OCI-LY3 (cell line): ENCODE measurements at regions not wholly inside any gene's neighbourhood (a gene's known extent, or its start where the extent isn't known, plus 50 kb on each side); places are given as distances from the start of the nearest gene placed in this dataset.

Experiments
- H2AFZ ChIP-seq: fragments of 200-600, 300-600 bp; shearing (Covaris generic); 2 replicates; pipeline ENCODE4 v1.6.0; 2014; ENCODE audit warnings: antibody characterized with exemption, low read depth, low read length
- H3K27ac ChIP-seq: fragments of 200-600, 300-600 bp; sonication (generic); 2 replicates; pipeline ENCODE4 v1.5.1; 2014; ENCODE audit warnings: mild to moderate bottlenecking, low read length, moderate library complexity, mixed read lengths
- H3K27me3 ChIP-seq: fragments of 200-600, 300-600 bp; sonication (generic); 2 replicates; pipeline ENCODE4 v1.6.1; 2014; ENCODE audit warnings: low read depth, low read length, mixed read lengths
- H3K36me3 ChIP-seq: fragments of 200-600, 300-600 bp; sonication (generic); replicated peaks from 2 replicates; pipeline ENCODE3; 2014; ENCODE audit warnings: low read depth, low read length, mixed read lengths
- H3K4me1 ChIP-seq: fragments of 300-600, 200-600 bp; sonication (generic); 2 replicates; pipeline ENCODE4 v1.6.1; 2014; ENCODE audit warnings: low read length, mixed read lengths
- H3K4me2 ChIP-seq: fragments of 200-600, 300-600 bp; sonication (generic); 2 replicates; pipeline ENCODE4 v1.6.1; 2014; ENCODE audit warnings: low read length, mixed read lengths
- H3K4me3 ChIP-seq: fragments of 300-600, 200-600 bp; sonication (generic); 2 replicates; pipeline ENCODE4 v1.5.1; 2014; ENCODE audit warnings: antibody characterized with exemption, mild to moderate bottlenecking, low read length, moderate library complexity
- H3K79me2 ChIP-seq: fragments of 300-600, 200-600 bp; shearing (Covaris generic); 2 replicates; pipeline ENCODE4 v1.6.1; 2014; ENCODE audit warnings: mild to moderate bottlenecking, low read length, mixed read lengths
- H3K9ac ChIP-seq: fragments of 300-600, 200-600 bp; shearing (Covaris generic); 2 replicates; pipeline ENCODE4 v1.6.0; 2014; ENCODE audit warnings: mild to moderate bottlenecking, low read length, moderate library complexity
- H3K9me3 ChIP-seq: fragments of 200-600, 300-600 bp; shearing (Covaris generic); 2 replicates; pipeline ENCODE4 v1.6.1; 2014; ENCODE audit warnings: low read length, mixed read lengths; ENCODE audit not compliant: insufficient read depth
- H4K20me1 ChIP-seq: fragments of 200-600, 300-600 bp; sonication (generic); 2 replicates; pipeline ENCODE4 v1.6.1; 2016; ENCODE audit warnings: low read length, mixed read lengths; ENCODE audit not compliant: insufficient read depth
- CTCF ChIP-seq: fragments of 200-600, 300-600 bp; sonication (generic); IDR thresholded peaks from 2 replicates; pipeline ENCODE4 v1.5.1; 2014; ENCODE audit warnings: antibody characterized with exemption, low read length, low read depth
- EZH2phosphoT487 ChIP-seq: fragments of 200-600 bp; shearing (Covaris generic); IDR thresholded peaks from 2 replicates; pipeline ENCODE4 v1.6.1; 2018; ENCODE audit warnings: antibody characterized with exemption, mixed run types, low read depth

- Histone ChIP-seq H3K9ac (no peak overlapping the region), H3K9me3 (no peaks in the 10 kb centered on the region), H3K27me3 (no peaks in the 10 kb centered on the region), H3K79me2 (no peaks in the 10 kb centered on the region), H3K36me3 (no peaks in the 10 kb centered on the region), H2AFZ (no peak overlapping the region), H4K20me1 (no peaks in the 10 kb centered on the region), H3K4me1 (no peaks in the 10 kb centered on the region), H3K27ac (no peak overlapping the region), H3K4me3 (no peak overlapping the region), H3K4me2 (no peak overlapping the region)
- no peak for TF ChIP-seq CTCF
- TF ChIP-seq EZH2phosphoT487, result no peak
These were observed 143.4 kb downstream of the DLEU7 start for GRCh38 chr13:50699874-50700663.

GRCh38 chr13:50700664-50701305 is 142.7 kb downstream of the DLEU7 start:
- no peak overlapping the region for H3K27ac ChIP-seq
- no peaks in the 10 kb centered on the region for H4K20me1 ChIP-seq
- no peaks in the 10 kb centered on the region for H3K4me1 ChIP-seq
- no peak overlapping the region for H3K9ac ChIP-seq
- TF ChIP-seq CTCF, result no peak
- no peak for TF ChIP-seq EZH2phosphoT487
- H3K36me3 ChIP-seq, result no peaks in the 10 kb centered on the region
- no peaks in the 10 kb centered on the region for H3K9me3 ChIP-seq
- H3K4me2 ChIP-seq, result no peak overlapping the region
- no peak overlapping the region for H3K4me3 ChIP-seq
- no peaks in the 10 kb centered on the region for H3K79me2 ChIP-seq
- H3K27me3 ChIP-seq, result no peaks in the 10 kb centered on the region
- no peak overlapping the region for H2AFZ ChIP-seq

GRCh38 chr13:50701469-50701868 is 142.0 kb downstream of the DLEU7 start:
- no peaks in the 10 kb centered on the region for H3K79me2 ChIP-seq
- H2AFZ ChIP-seq, result no peak overlapping the region
- H3K27ac ChIP-seq, result no peak overlapping the region
- TF ChIP-seq CTCF, result no peak
- no peak for TF ChIP-seq EZH2phosphoT487
- H3K9ac ChIP-seq, result no peak overlapping the region
- H3K27me3 ChIP-seq, result no peaks in the 10 kb centered on the region
- H4K20me1 ChIP-seq, result no peaks in the 10 kb centered on the region
- no peaks in the 10 kb centered on the region for H3K4me1 ChIP-seq
- no peaks in the 10 kb centered on the region for H3K9me3 ChIP-seq
- no peak overlapping the region for H3K4me3 ChIP-seq
- H3K4me2 ChIP-seq, result no peak overlapping the region
- no peaks in the 10 kb centered on the region for H3K36me3 ChIP-seq

- no peaks in the 10 kb centered on the region for H3K27me3 ChIP-seq
These were observed 137.0 kb downstream of the DLEU7 start for GRCh38 chr13:50706505-50706904.

More at GRCh38 chr13:50706505-50706904, 137.0 kb downstream of the DLEU7 start:
- H3K36me3 ChIP-seq, result no peaks in the 10 kb centered on the region
- H3K27ac ChIP-seq, result no peak overlapping the region
- no peak overlapping the region for H3K4me3 ChIP-seq
- no peaks in the 10 kb centered on the region for H3K4me1 ChIP-seq
- no peak overlapping the region for H3K9ac ChIP-seq
- no peak overlapping the region for H3K4me2 ChIP-seq
- TF ChIP-seq CTCF, result no peak
- no peak for TF ChIP-seq EZH2phosphoT487
- H2AFZ ChIP-seq, result no peak overlapping the region
- no peaks in the 10 kb centered on the region for H4K20me1 ChIP-seq
- H3K9me3 ChIP-seq, result no peaks in the 10 kb centered on the region
- no peaks in the 10 kb centered on the region for H3K79me2 ChIP-seq
